GM20431 (cell line): ENCODE measurements at regions not wholly inside any gene's neighbourhood (a gene's known extent, or its start where the extent isn't known, plus 50 kb on each side); places are given as distances from the start of the nearest gene placed in this dataset.
"Not testable (repeated sequence)": the region's sequence is repeated elsewhere in the genome, so short reads cannot be mapped to it uniquely, and the experiment has no call there.

Source experiments
- in situ Hi-C: fragments of 300-500 bp; cut with MseI, MboI; formaldehyde crosslinking; loops from one replicate; pipeline ENCODE4 v1.15.0; 2020; ENCODE audit warnings: low sequenced_read_pairs; ENCODE audit not compliant: unreplicated experiment

GRCh38 chr2:129796225-129796624, 183.2 kb upstream of the RAB6C start:
- in situ Hi-C loops, result no loop called here

GRCh38 chr2:129796801-129797488, 182.5 kb upstream of the RAB6C start:
- in situ Hi-C loops, result no loop called here

GRCh38 chr2:129797489-129798300, 181.8 kb upstream of the RAB6C start:
- in situ Hi-C loops, result no loop called here

GRCh38 chr2:129798301-129798581, 181.2 kb upstream of the RAB6C start:
- in situ Hi-C loops, result no loop called here

GRCh38 chr2:129798626-129799025, 180.8 kb upstream of the RAB6C start:
- in situ Hi-C loops, result no loop called here

- in situ Hi-C loops, result no loop called here
Measured at GRCh38 chr2:129799036-129799958, 180.2 kb upstream of the RAB6C start.

GRCh38 chr2:129800285-129800684, 179.2 kb upstream of the RAB6C start:
- in situ Hi-C loops, result no loop called here

GRCh38 chr2:129800686-129801085, 178.8 kb upstream of the RAB6C start:
- in situ Hi-C loops, result no loop called here

- in situ Hi-C loops, result no loop called here
Measured at GRCh38 chr2:129801575-129801974, 177.9 kb upstream of the RAB6C start.

- in situ Hi-C loops, result no loop called here
Measured at GRCh38 chr2:129802290-129802689, 177.2 kb upstream of the RAB6C start.

- in situ Hi-C loops, result no loop called here
Measured at GRCh38 chr2:129803032-129803431, 176.4 kb upstream of the RAB6C start.

GRCh38 chr2:129803871-129804270, 175.6 kb upstream of the RAB6C start:
- in situ Hi-C loops, result no loop called here

- in situ Hi-C loops, result no loop called here
Measured at GRCh38 chr2:129805899-129806298, 173.6 kb upstream of the RAB6C start.

GRCh38 chr2:129806317-129806716, 173.1 kb upstream of the RAB6C start:
- in situ Hi-C loops, result no loop called here

GRCh38 chr2:129806990-129807389, 172.5 kb upstream of the RAB6C start:
- in situ Hi-C loops, result no loop called here

- in situ Hi-C loops, result not testable (repeated sequence)
Measured at GRCh38 chr2:129807642-129808338, 171.7 kb upstream of the RAB6C start.

- in situ Hi-C loops, result no loop called here
Measured at GRCh38 chr2:129810521-129810920, 168.9 kb upstream of the RAB6C start.

GRCh38 chr2:129812071-129812470, 167.4 kb upstream of the RAB6C start:
- in situ Hi-C loops, result no loop called here

- in situ Hi-C loops, result no loop called here
Measured at GRCh38 chr2:129812654-129813053, 166.8 kb upstream of the RAB6C start.

- in situ Hi-C loops, result no loop called here
Measured at GRCh38 chr2:129813404-129813803, 166.1 kb upstream of the RAB6C start.
